Jurkat, Clone E6-1 (cell line): ENCODE measurements at regions not wholly inside any gene's neighbourhood (a gene's known extent, or its start where the extent isn't known, plus 50 kb on each side); places are given as distances from the start of the nearest gene placed in this dataset.
A peak's percentile ranks its signal among the peaks of the same experiment; 100 is the strongest.

Source experiments
- DNase-seq: peaks from one replicate; pipeline ENCODE4 v3.0.0-alpha.2; 2011; ENCODE audit warnings: low read depth, low spot score
- H3K4me3 ChIP-seq: 2 replicates; pipeline ENCODE4 v1.5.1; 2011; ENCODE audit warnings: mild to moderate bottlenecking, low read length, control low read depth, moderate library complexity

GRCh38 chr2:36087344-36087743, 268.2 kb upstream of the CRIM1 start:
- DNase-seq, result no peak
- H3K4me3 ChIP-seq, result no peak overlapping the region

GRCh38 chr2:36079793-36080192, 275.8 kb upstream of the CRIM1 start:
- H3K4me3 ChIP-seq, result no peak overlapping the region
- no peak for DNase-seq

GRCh38 chr2:36074008-36074407, 281.6 kb upstream of the CRIM1 start:
- no peak overlapping the region for H3K4me3 ChIP-seq
- DNase-seq, result no peak

- no peak for DNase-seq
- no peak overlapping the region for H3K4me3 ChIP-seq
These were observed 283.9 kb upstream of the CRIM1 start for GRCh38 chr2:36071698-36072097.

- no peak overlapping the region for H3K4me3 ChIP-seq
- no peak for DNase-seq
These were observed 286.5 kb upstream of the CRIM1 start for GRCh38 chr2:36069074-36069473.

- no peak for DNase-seq
- no peak overlapping the region for H3K4me3 ChIP-seq
These were observed 287.5 kb upstream of the CRIM1 start for GRCh38 chr2:36068086-36068485.

- no peak for DNase-seq
- H3K4me3 ChIP-seq, result no peak overlapping the region
These were observed 295.4 kb upstream of the CRIM1 start for GRCh38 chr2:36060133-36060532.

- no peak for DNase-seq
- no peak overlapping the region for H3K4me3 ChIP-seq
These were observed 295.9 kb upstream of the CRIM1 start for GRCh38 chr2:36059691-36060090.

GRCh38 chr2:36058953-36059352, 296.6 kb upstream of the CRIM1 start:
- DNase-seq, result no peak
- H3K4me3 ChIP-seq, result no peak overlapping the region

GRCh38 chr2:36058076-36058475, 297.5 kb upstream of the CRIM1 start:
- H3K4me3 ChIP-seq, result no peak overlapping the region
- no peak for DNase-seq

- DNase-seq, result no peak
These were observed 302.8 kb upstream of the CRIM1 start for GRCh38 chr2:36052819-36053218.

GRCh38 chr2:36044411-36044810, 311.2 kb upstream of the CRIM1 start:
- no peak for DNase-seq
- H3K4me3 ChIP-seq, result no peak overlapping the region

More at GRCh38 chr2:36052819-36053218, 302.8 kb upstream of the CRIM1 start:
- no peak overlapping the region for H3K4me3 ChIP-seq

- H3K4me3 ChIP-seq, result no peak overlapping the region
- DNase-seq, result no peak
These were observed 320.4 kb upstream of the CRIM1 start for GRCh38 chr2:36035137-36035536.

- H3K4me3 ChIP-seq, result no peak overlapping the region
- no peak for DNase-seq
These were observed 323.5 kb upstream of the CRIM1 start for GRCh38 chr2:36032046-36032445.

- no peak overlapping the region for H3K4me3 ChIP-seq
- no peak for DNase-seq
These were observed 324.1 kb upstream of the CRIM1 start for GRCh38 chr2:36031471-36031870.

- no peak overlapping the region for H3K4me3 ChIP-seq
- no peak for DNase-seq
These were observed 328.0 kb upstream of the CRIM1 start for GRCh38 chr2:36027616-36028015.

- no peak overlapping the region for H3K4me3 ChIP-seq
These were observed 342.5 kb upstream of the CRIM1 start for GRCh38 chr2:36013064-36013463.

GRCh38 chr2:36006444-36006843, 349.1 kb upstream of the CRIM1 start:
- no peak for DNase-seq
- no peak overlapping the region for H3K4me3 ChIP-seq

More at GRCh38 chr2:36013064-36013463, 342.5 kb upstream of the CRIM1 start:
- no peak for DNase-seq

GRCh38 chr2:36002941-36003340, 352.6 kb upstream of the CRIM1 start:
- no peak overlapping the region for H3K4me3 ChIP-seq

GRCh38 chr2:35997488-35997887, 358.1 kb upstream of the CRIM1 start:
- DNase-seq, result no peak
- H3K4me3 ChIP-seq, result no peak overlapping the region

More at GRCh38 chr2:36002941-36003340, 352.6 kb upstream of the CRIM1 start:
- DNase-seq, result peak; percentile 1

GRCh38 chr2:35989503-35989902, 366.1 kb upstream of the CRIM1 start:
- no peak for DNase-seq
- H3K4me3 ChIP-seq, result no peak overlapping the region

GRCh38 chr2:35989040-35989439, 366.5 kb upstream of the CRIM1 start:
- DNase-seq, result no peak
- no peak overlapping the region for H3K4me3 ChIP-seq
